Activated naive CD4-positive, alpha-beta T cell treated with anti-CD3 and anti-CD28 coated beads, Interleukin-2, amount 50 U/mL, for 24 hours (primary cell): ENCODE measurements at regions not wholly inside any gene's neighbourhood (a gene's known extent, or its start where the extent isn't known, plus 50 kb on each side); places are given as distances from the start of the nearest gene placed in this dataset.

ENCODE experiments used
- H3K27ac Mint-ChIP-seq: one replicate; pipeline ENCODE4 v1.8.0; 2021; ENCODE audit warnings: mild to moderate bottlenecking, mixed read lengths
- H3K27me3 Mint-ChIP-seq: one replicate; pipeline ENCODE4 v1.8.0; 2021; ENCODE audit warnings: mixed read lengths
- H3K36me3 Mint-ChIP-seq: one replicate; pipeline ENCODE4 v1.8.0; 2021; ENCODE audit warnings: mixed read lengths
- H3K4me1 Mint-ChIP-seq: one replicate; pipeline ENCODE4 v1.8.0; 2021; ENCODE audit warnings: mixed read lengths
- H3K4me3 Mint-ChIP-seq: one replicate; pipeline ENCODE4 v1.8.0; 2021; ENCODE audit warnings: mild to moderate bottlenecking, mixed read lengths
- H3K9me3 Mint-ChIP-seq: one replicate; pipeline ENCODE4 v1.8.0; 2021; ENCODE audit warnings: mixed read lengths

- Mint-ChIP-seq H3K4me1 (peaks cover 48% of the 10 kb centered on the region), H3K27me3 (no peaks in the 10 kb centered on the region), H3K27ac (no peak overlapping the region), H3K9me3 (no peaks in the 10 kb centered on the region), H3K4me3 (no peak overlapping the region), H3K36me3 (peaks cover 2% of the 10 kb centered on the region)
Observed at GRCh38 chr12:12020762-12021161, 50.0 kb upstream of the BCL2L14 start.
